GM23338 (cell line): ENCODE measurements at regions not wholly inside any gene's neighbourhood (a gene's known extent, or its start where the extent isn't known, plus 50 kb on each side); places are given as distances from the start of the nearest gene placed in this dataset.
"Not testable (repeated sequence)": the region's sequence is repeated elsewhere in the genome, so short reads cannot be mapped to it uniquely, and the experiment has no call there.

Experiments used
- ATAC-seq: fragments of 200-7000 bp; cut with Tn5 transposase; 3 replicates; pipeline ENCODE4 v1.9.1; 2020
- DNase-seq: peaks from one replicate; pipeline ENCODE4 v3.0.0-alpha.2; 2015; ENCODE audit warnings: low spot score
- H2AFZ ChIP-seq: fragments of 200-600 bp; sonication (generic); 2 replicates; pipeline ENCODE4 v1.8.0; 2016; ENCODE audit warnings: antibody characterized with exemption, mild to moderate bottlenecking, moderate library complexity
- H3F3A ChIP-seq: fragments of 200-600 bp; sonication (generic); replicated peaks from 2 replicates; pipeline ENCODE4 v1.8.0; 2017; ENCODE audit warnings: antibody characterized with exemption, mixed run types, low read depth
- H3K27ac ChIP-seq: fragments of 200-600 bp; sonication (generic); 2 replicates; pipeline ENCODE4 v1.6.1; 2016; ENCODE audit warnings: low read depth
- H3K27me3 ChIP-seq: fragments of 200-600 bp; sonication (generic); 2 replicates; pipeline ENCODE4 v1.8.0; 2016; ENCODE audit warnings: mild to moderate bottlenecking, mixed run types, moderate library complexity; ENCODE audit not compliant: insufficient read depth
- H3K36me3 ChIP-seq: fragments of 200-600 bp; sonication (generic); 2 replicates; pipeline ENCODE4 v1.8.0; 2016; ENCODE audit warnings: mild to moderate bottlenecking; ENCODE audit not compliant: insufficient read depth
- H3K4me1 ChIP-seq: fragments of 200-600 bp; sonication (generic); 2 replicates; pipeline ENCODE4 v1.8.0; 2016; ENCODE audit warnings: mild to moderate bottlenecking, moderate library complexity; ENCODE audit not compliant: insufficient read depth
- H3K4me2 ChIP-seq: fragments of 200-600 bp; sonication (generic); 2 replicates; pipeline ENCODE4 v1.7.1; 2017; ENCODE audit warnings: mixed run types
- H3K4me3 ChIP-seq: fragments of 200-600 bp; sonication (generic); 2 replicates; pipeline ENCODE4 v1.6.1; 2016; ENCODE audit warnings: mixed run types
- H3K79me2 ChIP-seq: fragments of 200-600 bp; sonication (generic); replicated peaks from 2 replicates; pipeline ENCODE4 v1.8.0; 2017; ENCODE audit warnings: mild to moderate bottlenecking; ENCODE audit not compliant: insufficient read depth
- H3K9me2 ChIP-seq: fragments of 200-600 bp; sonication (generic); 2 replicates; pipeline ENCODE4 v1.8.0; 2017; ENCODE audit not compliant: insufficient read depth
- H4K20me1 ChIP-seq: fragments of 200-600 bp; sonication (generic); replicated peaks from 2 replicates; pipeline ENCODE4 v1.8.0; 2017; ENCODE audit warnings: mild to moderate bottlenecking; ENCODE audit not compliant: insufficient read depth
- H3K27ac Mint-ChIP-seq: 2 replicates; pipeline ENCODE4 v1.8.0; 2020; ENCODE audit warnings: inconsistent platforms, mild to moderate bottlenecking, moderate library complexity, mixed read lengths
- H3K27me3 Mint-ChIP-seq: 3 replicates; pipeline ENCODE4 v1.8.0; 2022; ENCODE audit warnings: low read depth, mild to moderate bottlenecking, moderate library complexity, mixed read lengths, inconsistent platforms; ENCODE audit not compliant: insufficient read depth, poor library complexity
- H3K36me3 Mint-ChIP-seq: 3 replicates; pipeline ENCODE4 v1.8.0; 2021; ENCODE audit warnings: low read depth, mild to moderate bottlenecking, inconsistent platforms, moderate library complexity, mixed read lengths
- H3K4me1 Mint-ChIP-seq: 3 replicates; pipeline ENCODE4 v1.8.0; 2020; ENCODE audit warnings: mild to moderate bottlenecking, inconsistent platforms, mixed read lengths
- H3K4me3 Mint-ChIP-seq: 3 replicates; pipeline ENCODE4 v1.8.0; 2021; ENCODE audit warnings: moderate library complexity, mild to moderate bottlenecking, inconsistent platforms, mixed read lengths
- H3K9me3 Mint-ChIP-seq: 3 replicates; pipeline ENCODE4 v1.8.0; 2020; ENCODE audit warnings: moderate library complexity, mild to moderate bottlenecking, inconsistent platforms, mixed read lengths
- EZH2 ChIP-seq: fragments of 200-600 bp; sonication (generic); IDR thresholded peaks from one replicate; pipeline ENCODE4 v1.8.0; 2017; ENCODE audit warnings: antibody characterized with exemption, mild to moderate bottlenecking, low read depth; ENCODE audit not compliant: unreplicated experiment
- JUNB ChIP-seq: IDR thresholded peaks from one replicate; pipeline ENCODE4 v1.6.1; 2016; ENCODE audit warnings: antibody characterized with exemption; ENCODE audit not compliant: unreplicated experiment
- NANOG ChIP-seq: IDR thresholded peaks from 2 replicates; pipeline ENCODE4 v1.6.1; 2016; ENCODE audit warnings: antibody characterized with exemption, borderline replicate concordance
- POLR2AphosphoS5 ChIP-seq: IDR thresholded peaks from 2 replicates; pipeline ENCODE4 v1.6.1; 2016; ENCODE audit warnings: antibody characterized with exemption, low read depth
- ZNF114 ChIP-seq: fragments of 250-450 bp; sonication (Bioruptor Pico); IDR thresholded peaks from 2 replicates; pipeline ENCODE4 v1.5.0; 2020; ENCODE audit warnings: mild to moderate bottlenecking, moderate library complexity
- ZNF331 ChIP-seq: fragments of 250-450 bp; sonication (Bioruptor Pico); IDR thresholded peaks from 2 replicates; pipeline ENCODE4 v1.5.0; 2020; ENCODE audit warnings: low read depth, mild to moderate bottlenecking, moderate library complexity
- TF ChIP-seq, protein P1 (sequence below): IDR thresholded peaks from 2 replicates; pipeline ENCODE4 v1.6.1; 2016; ENCODE audit warnings: antibody characterized with exemption
- TF ChIP-seq, protein P2 (sequence below), 2 experiments: fragments of 200-600 bp in 1 of 2; sonication (generic) in 1 of 2; conservative IDR thresholded peaks; 2 replicates each; pipeline versions ENCODE4 v1.5.1 to v1.6.1; 2016 to 2017; ENCODE audit warnings: antibody characterized with exemption in 2 of 2, low read depth in 2 of 2, mild to moderate bottlenecking in 2 of 2, moderate library complexity in 1 of 2

DNA sequence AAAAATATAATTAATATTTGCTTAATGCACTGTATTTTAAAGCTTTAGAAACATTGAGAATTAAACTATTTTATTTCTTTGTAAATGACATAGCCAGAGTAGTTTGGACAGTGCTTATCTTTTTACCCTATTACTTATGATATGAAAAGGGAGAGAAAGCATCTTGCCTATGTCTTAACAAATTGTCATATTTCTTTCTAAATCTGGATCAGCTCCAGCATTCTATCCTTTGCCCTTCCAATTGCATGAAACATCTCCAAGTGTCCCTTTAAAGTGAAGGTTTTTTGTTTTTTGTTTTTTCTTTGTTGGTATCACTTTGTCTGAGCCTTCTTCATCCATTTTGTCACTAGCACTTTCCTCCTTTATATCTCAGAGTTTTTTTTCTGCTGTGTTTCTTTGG is 511.6 kb upstream of the FAM174A start (continued):
- TF ChIP-seq ZNF331 = no peak
- no peak for TF ChIP-seq JUNB

DNA sequence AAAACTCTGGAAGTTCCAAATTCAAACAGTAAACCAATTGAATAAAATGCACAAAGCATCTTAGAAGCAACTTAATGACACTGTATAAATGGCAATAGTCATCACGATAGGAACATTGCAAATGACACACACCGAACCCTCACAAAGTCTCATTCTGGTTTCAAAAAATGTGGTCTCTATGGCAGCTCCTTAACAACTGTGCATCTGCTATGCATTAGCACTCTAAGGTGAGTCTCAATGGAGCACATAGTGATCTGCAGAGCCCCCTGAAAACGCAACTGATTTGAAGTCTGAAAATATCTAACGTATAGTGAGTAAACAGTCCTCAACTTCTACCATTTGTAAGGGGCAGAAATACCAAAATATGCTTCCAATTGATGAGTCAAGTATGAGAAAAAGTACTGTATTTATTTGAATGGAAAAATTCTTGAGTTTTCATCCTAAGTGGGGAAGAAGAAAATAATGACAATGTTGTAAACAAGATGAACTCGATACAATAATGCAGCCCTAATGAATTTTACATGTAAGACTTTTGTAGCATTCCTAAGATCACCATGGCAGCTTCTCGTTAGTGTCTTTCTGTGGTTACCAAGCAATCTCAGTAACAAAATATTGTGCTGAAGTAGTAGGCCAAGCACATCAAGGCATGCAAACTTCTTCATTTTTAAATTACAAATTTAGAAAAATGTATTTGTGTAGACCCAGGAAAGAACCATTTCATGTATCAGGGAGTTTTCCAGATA is 517.5 kb upstream of the FAM174A start:
- ATAC-seq = no peak
- no peak overlapping the region for H3K4me3 Mint-ChIP-seq
- H3K27ac ChIP-seq = no peak overlapping the region

DNA sequence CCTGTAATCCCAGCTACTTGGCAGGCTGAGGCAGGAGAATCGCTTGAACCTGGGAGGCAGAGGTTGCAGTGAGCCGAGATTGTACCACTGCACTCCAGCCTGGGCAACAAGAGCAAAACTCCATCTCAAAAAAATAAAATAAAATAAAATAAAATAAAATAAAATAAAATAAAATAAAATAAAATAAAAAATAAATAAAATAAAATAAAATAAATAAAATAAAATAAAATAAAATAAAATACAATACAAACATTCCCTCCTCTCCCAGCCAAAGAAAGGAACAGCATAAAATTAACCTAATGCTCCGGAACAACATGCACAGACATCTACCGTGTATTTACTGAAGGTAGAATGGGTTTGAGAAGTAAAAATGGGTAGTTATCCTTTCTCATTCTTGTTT is 521.9 kb upstream of the FAM174A start:
- H3K4me1 ChIP-seq, DNase-seq, H3K27ac ChIP-seq, H3K36me3 ChIP-seq, H3K4me3 Mint-ChIP-seq, H3F3A ChIP-seq, H3K27me3 ChIP-seq, H3K9me3 Mint-ChIP-seq, H2AFZ ChIP-seq, H3K4me3 ChIP-seq, H3K27ac Mint-ChIP-seq, H3K9me2 ChIP-seq, H3K27me3 Mint-ChIP-seq, H3K79me2 ChIP-seq, ATAC-seq, H4K20me1 ChIP-seq, H3K4me1 Mint-ChIP-seq, H3K36me3 Mint-ChIP-seq, H3K4me2 ChIP-seq: not testable (repeated sequence)

More for the DNA sequence above, 517.5 kb upstream of the FAM174A start:
- H3K4me1 Mint-ChIP-seq = peaks cover 3% of the 10 kb centered on the region; the same call in 2 of the 3 replicates
- no peaks in the 10 kb centered on the region for H3K9me3 Mint-ChIP-seq
- no peaks in the 10 kb centered on the region for H3K27me3 ChIP-seq
- no peaks in the 10 kb centered on the region for H3F3A ChIP-seq
- no peak for DNase-seq
- H3K4me1 ChIP-seq = no peaks in the 10 kb centered on the region
- no peak overlapping the region for H3K4me2 ChIP-seq
- H3K79me2 ChIP-seq = no peaks in the 10 kb centered on the region
- no peaks in the 10 kb centered on the region for H3K27me3 Mint-ChIP-seq
- TF ChIP-seq POLR2AphosphoS5 (no peak), JUNB (no peak), ZNF114 (CRISPR knock-in tag) (no peak), NANOG (no peak), EZH2 (no peak)
- TF ChIP-seq, protein P1, sequence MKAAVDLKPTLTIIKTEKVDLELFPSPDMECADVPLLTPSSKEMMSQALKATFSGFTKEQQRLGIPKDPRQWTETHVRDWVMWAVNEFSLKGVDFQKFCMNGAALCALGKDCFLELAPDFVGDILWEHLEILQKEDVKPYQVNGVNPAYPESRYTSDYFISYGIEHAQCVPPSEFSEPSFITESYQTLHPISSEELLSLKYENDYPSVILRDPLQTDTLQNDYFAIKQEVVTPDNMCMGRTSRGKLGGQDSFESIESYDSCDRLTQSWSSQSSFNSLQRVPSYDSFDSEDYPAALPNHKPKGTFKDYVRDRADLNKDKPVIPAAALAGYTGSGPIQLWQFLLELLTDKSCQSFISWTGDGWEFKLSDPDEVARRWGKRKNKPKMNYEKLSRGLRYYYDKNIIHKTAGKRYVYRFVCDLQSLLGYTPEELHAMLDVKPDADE = no peak
- TF ChIP-seq, protein P2, sequence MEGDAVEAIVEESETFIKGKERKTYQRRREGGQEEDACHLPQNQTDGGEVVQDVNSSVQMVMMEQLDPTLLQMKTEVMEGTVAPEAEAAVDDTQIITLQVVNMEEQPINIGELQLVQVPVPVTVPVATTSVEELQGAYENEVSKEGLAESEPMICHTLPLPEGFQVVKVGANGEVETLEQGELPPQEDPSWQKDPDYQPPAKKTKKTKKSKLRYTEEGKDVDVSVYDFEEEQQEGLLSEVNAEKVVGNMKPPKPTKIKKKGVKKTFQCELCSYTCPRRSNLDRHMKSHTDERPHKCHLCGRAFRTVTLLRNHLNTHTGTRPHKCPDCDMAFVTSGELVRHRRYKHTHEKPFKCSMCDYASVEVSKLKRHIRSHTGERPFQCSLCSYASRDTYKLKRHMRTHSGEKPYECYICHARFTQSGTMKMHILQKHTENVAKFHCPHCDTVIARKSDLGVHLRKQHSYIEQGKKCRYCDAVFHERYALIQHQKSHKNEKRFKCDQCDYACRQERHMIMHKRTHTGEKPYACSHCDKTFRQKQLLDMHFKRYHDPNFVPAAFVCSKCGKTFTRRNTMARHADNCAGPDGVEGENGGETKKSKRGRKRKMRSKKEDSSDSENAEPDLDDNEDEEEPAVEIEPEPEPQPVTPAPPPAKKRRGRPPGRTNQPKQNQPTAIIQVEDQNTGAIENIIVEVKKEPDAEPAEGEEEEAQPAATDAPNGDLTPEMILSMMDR (conservative IDR thresholded peaks at IDR 0.05; ENCODE audit: low read depth in 2 of 2) = no peak
- no peaks in the 10 kb centered on the region for H3K36me3 Mint-ChIP-seq
- H3K4me3 ChIP-seq = no peak overlapping the region
- no peaks in the 10 kb centered on the region for H3K36me3 ChIP-seq
- no peak overlapping the region for H3K27ac Mint-ChIP-seq
- no peak overlapping the region for H2AFZ ChIP-seq
- H3K9me2 ChIP-seq = no peaks in the 10 kb centered on the region
- H4K20me1 ChIP-seq = no peaks in the 10 kb centered on the region

DNA sequence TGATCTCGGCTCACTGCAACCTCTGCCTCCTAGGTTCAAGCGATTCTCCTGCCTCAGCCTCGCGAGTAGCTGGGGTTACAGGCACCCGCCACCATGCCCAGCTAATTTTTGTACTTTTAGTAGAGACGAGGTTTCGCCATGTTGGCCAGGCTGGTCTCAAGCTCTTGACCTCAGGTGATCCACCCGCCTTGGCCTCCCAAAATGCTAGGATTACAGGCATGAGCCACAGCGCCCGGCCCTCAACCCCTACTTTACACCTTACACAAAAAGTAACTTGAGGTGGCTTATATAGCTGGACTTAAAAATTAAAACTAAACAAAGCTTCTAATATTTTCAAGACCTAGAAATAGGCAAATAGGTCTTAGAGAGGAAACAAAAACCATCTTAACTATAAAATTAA is 524.0 kb upstream of the FAM174A start:
- H3F3A ChIP-seq, DNase-seq, H3K4me2 ChIP-seq, H3K27me3 Mint-ChIP-seq, H3K36me3 ChIP-seq, ATAC-seq, H3K4me3 ChIP-seq, H3K79me2 ChIP-seq, H3K36me3 Mint-ChIP-seq, H3K4me1 ChIP-seq, H3K27ac ChIP-seq, H3K27ac Mint-ChIP-seq, H3K4me3 Mint-ChIP-seq, H3K27me3 ChIP-seq, H3K9me2 ChIP-seq, H3K9me3 Mint-ChIP-seq, H2AFZ ChIP-seq, H3K4me1 Mint-ChIP-seq, H4K20me1 ChIP-seq: not testable (repeated sequence)
